ENCODE measurements at regions not wholly inside any gene's neighbourhood (a gene's known extent, or its start where the extent isn't known, plus 50 kb on each side); places are given as distances from the start of the nearest gene placed in this dataset.

- H3K27ac ChIP-seq, result no peak overlapping the region
- H3K9me3 ChIP-seq (ENCODE audit: control insufficient read depth, low read length), result no peaks in the 10 kb centered on the region
- H3K36me3 ChIP-seq (ENCODE audit: control insufficient read depth, insufficient read depth, low read length), result no peaks in the 10 kb centered on the region
- H3K79me2 ChIP-seq, result no peaks in the 10 kb centered on the region
- no peak overlapping the region for H3K9ac ChIP-seq
- H3K4me1 ChIP-seq, result no peaks in the 10 kb centered on the region
- TF ChIP-seq CTCF (IDR thresholded peaks at IDR 0.05), result no peak
- H3K4me2 ChIP-seq (ENCODE audit: low read length), result no peak overlapping the region
- H3K4me3 ChIP-seq (ENCODE audit: low read depth, low read length), result no peak overlapping the region
- H3K27me3 ChIP-seq (ENCODE audit: control insufficient read depth, insufficient read depth, low read length), result no peaks in the 10 kb centered on the region
- no peak overlapping the region for H2AFZ ChIP-seq
Measured at GRCh38 chr6:2378046-2378657, 132.7 kb upstream of the GMDS start.

- H3K4me3 ChIP-seq (ENCODE audit: low read depth, low read length), result no peak overlapping the region
- no peaks in the 10 kb centered on the region for H3K9me3 ChIP-seq (ENCODE audit: control insufficient read depth, low read length)
- no peak overlapping the region for H3K4me2 ChIP-seq (ENCODE audit: low read length)
- no peaks in the 10 kb centered on the region for H3K79me2 ChIP-seq
- no peak for TF ChIP-seq CTCF (IDR thresholded peaks at IDR 0.05)
- H3K27me3 ChIP-seq (ENCODE audit: control insufficient read depth, insufficient read depth, low read length), result no peaks in the 10 kb centered on the region
- H2AFZ ChIP-seq, result no peak overlapping the region
- H3K27ac ChIP-seq, result no peak overlapping the region
- H3K4me1 ChIP-seq, result no peaks in the 10 kb centered on the region
- H3K36me3 ChIP-seq (ENCODE audit: control insufficient read depth, insufficient read depth, low read length), result no peaks in the 10 kb centered on the region
- H3K9ac ChIP-seq, result no peak overlapping the region
Measured at GRCh38 chr6:2376429-2377355, 131.3 kb upstream of the GMDS start.

GRCh38 chr6:2375443-2375842 is 130.0 kb upstream of the GMDS start:
- no peak overlapping the region for H3K4me3 ChIP-seq (ENCODE audit: low read depth, low read length)
- no peak overlapping the region for H3K9ac ChIP-seq
- H3K36me3 ChIP-seq (ENCODE audit: control insufficient read depth, insufficient read depth, low read length), result no peaks in the 10 kb centered on the region
- no peaks in the 10 kb centered on the region for H3K4me1 ChIP-seq
- no peak overlapping the region for H3K4me2 ChIP-seq (ENCODE audit: low read length)
- no peak overlapping the region for H3K27ac ChIP-seq
- H2AFZ ChIP-seq, result no peak overlapping the region
- no peaks in the 10 kb centered on the region for H3K27me3 ChIP-seq (ENCODE audit: control insufficient read depth, insufficient read depth, low read length)
- H3K79me2 ChIP-seq, result no peaks in the 10 kb centered on the region
- no peaks in the 10 kb centered on the region for H3K9me3 ChIP-seq (ENCODE audit: control insufficient read depth, low read length)
- TF ChIP-seq CTCF (IDR thresholded peaks at IDR 0.05), result no peak

- H3K36me3 ChIP-seq (ENCODE audit: control insufficient read depth, insufficient read depth, low read length), result no peaks in the 10 kb centered on the region
- H3K4me3 ChIP-seq (ENCODE audit: low read depth, low read length), result no peak overlapping the region
- H3K4me2 ChIP-seq (ENCODE audit: low read length), result no peak overlapping the region
- H2AFZ ChIP-seq, result no peak overlapping the region
- no peaks in the 10 kb centered on the region for H3K4me1 ChIP-seq
- H3K79me2 ChIP-seq, result no peaks in the 10 kb centered on the region
- no peaks in the 10 kb centered on the region for H3K9me3 ChIP-seq (ENCODE audit: control insufficient read depth, low read length)
- no peak overlapping the region for H3K27ac ChIP-seq
- H3K9ac ChIP-seq, result no peak overlapping the region
- TF ChIP-seq CTCF (IDR thresholded peaks at IDR 0.05), result no peak
- no peaks in the 10 kb centered on the region for H3K27me3 ChIP-seq (ENCODE audit: control insufficient read depth, insufficient read depth, low read length)
Measured at GRCh38 chr6:2369606-2370005, 124.2 kb upstream of the GMDS start.

Data from parathyroid adenoma (tissue), 2 donors.